ENCODE measurements at regions not wholly inside any gene's neighbourhood (a gene's known extent, or its start where the extent isn't known, plus 50 kb on each side); places are given as distances from the start of the nearest gene placed in this dataset.

GRCh38 chr13:65300220-65300619 is 1929.9 kb downstream of the PCDH9 start:
- TF ChIP-seq, protein P1, sequence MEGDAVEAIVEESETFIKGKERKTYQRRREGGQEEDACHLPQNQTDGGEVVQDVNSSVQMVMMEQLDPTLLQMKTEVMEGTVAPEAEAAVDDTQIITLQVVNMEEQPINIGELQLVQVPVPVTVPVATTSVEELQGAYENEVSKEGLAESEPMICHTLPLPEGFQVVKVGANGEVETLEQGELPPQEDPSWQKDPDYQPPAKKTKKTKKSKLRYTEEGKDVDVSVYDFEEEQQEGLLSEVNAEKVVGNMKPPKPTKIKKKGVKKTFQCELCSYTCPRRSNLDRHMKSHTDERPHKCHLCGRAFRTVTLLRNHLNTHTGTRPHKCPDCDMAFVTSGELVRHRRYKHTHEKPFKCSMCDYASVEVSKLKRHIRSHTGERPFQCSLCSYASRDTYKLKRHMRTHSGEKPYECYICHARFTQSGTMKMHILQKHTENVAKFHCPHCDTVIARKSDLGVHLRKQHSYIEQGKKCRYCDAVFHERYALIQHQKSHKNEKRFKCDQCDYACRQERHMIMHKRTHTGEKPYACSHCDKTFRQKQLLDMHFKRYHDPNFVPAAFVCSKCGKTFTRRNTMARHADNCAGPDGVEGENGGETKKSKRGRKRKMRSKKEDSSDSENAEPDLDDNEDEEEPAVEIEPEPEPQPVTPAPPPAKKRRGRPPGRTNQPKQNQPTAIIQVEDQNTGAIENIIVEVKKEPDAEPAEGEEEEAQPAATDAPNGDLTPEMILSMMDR (IDR thresholded peaks at IDR 0.05 in 2 of 3, conservative IDR thresholded peaks at IDR 0.05 in 1 of 3; ENCODE audit: control insufficient read depth in 2 of 3, extremely low read depth in 1 of 3, insufficient read depth in 1 of 3, low read depth in 3 of 3, low read length in 3 of 3), result no peak
- TF ChIP-seq ETV6 (conservative IDR thresholded peaks at IDR 0.05 in 1 of 2, IDR thresholded peaks at IDR 0.05 in 1 of 2; ENCODE audit: borderline replicate concordance in 1 of 2, low read depth in 1 of 2) (no peak), POLR2AphosphoS5 (IDR thresholded peaks at IDR 0.05; ENCODE audit: low read length) (no peak), ZNF384 (IDR thresholded peaks at IDR 0.05; ENCODE audit: borderline replicate concordance, low read depth, low read length) (no peak), POLR2A (IDR thresholded peaks at IDR 0.05; ENCODE audit: low read depth, low read length) (no peak), USF2 (IDR thresholded peaks at IDR 0.05; ENCODE audit: borderline replicate concordance, low read depth, low read length) (no peak), CEBPB (IDR thresholded peaks at IDR 0.05; ENCODE audit: borderline replicate concordance in 1 of 2, low read depth in 2 of 2, low read length in 2 of 2) (no peak), RAD51 (IDR thresholded peaks at IDR 0.05) (no peak), HDAC6 (IDR thresholded peaks at IDR 0.05; ENCODE audit: unreplicated experiment) (no peak), ZNF217 (IDR thresholded peaks at IDR 0.05) (no peak)
